Activated CD4-positive, alpha-beta memory T cell treated with anti-CD3 and anti-CD28 coated beads for 36 hours (primary cell): ENCODE measurements at regions not wholly inside any gene's neighbourhood (a gene's known extent, or its start where the extent isn't known, plus 50 kb on each side); places are given as distances from the start of the nearest gene placed in this dataset.
"Not testable (repeated sequence)": the region's sequence is repeated elsewhere in the genome, so short reads cannot be mapped to it uniquely, and the experiment has no call there.

ENCODE experiments used
- CTCF ChIA-PET: fragments of 350-600 bp; sonication (Branson Sonifier 250); formaldehyde crosslinking; loops from one replicate; lab custom pipeline; 2021; ENCODE audit warnings: antibody characterized with exemption, inconsistent platforms; lab: Charles Lee
- POLR2A ChIA-PET: fragments of 350-600 bp; sonication (Branson Sonifier 250); formaldehyde crosslinking; loops from one replicate; lab custom pipeline; 2021; ENCODE audit warnings: antibody characterized with exemption; lab: Charles Lee
- DNase-seq: peaks from one replicate; pipeline ENCODE4 v3.0.0-alpha.2; 2020
- H3K27ac Mint-ChIP-seq: one replicate; pipeline ENCODE4 v1.8.0; 2021; ENCODE audit warnings: mixed read lengths
- H3K27me3 Mint-ChIP-seq: one replicate; pipeline ENCODE4 v1.8.0; 2021; ENCODE audit warnings: mixed read lengths
- H3K36me3 Mint-ChIP-seq: one replicate; pipeline ENCODE4 v1.8.0; 2021; ENCODE audit warnings: mixed read lengths
- H3K4me1 Mint-ChIP-seq: one replicate; pipeline ENCODE4 v1.8.0; 2021; ENCODE audit warnings: low read depth, mixed read lengths
- H3K4me3 Mint-ChIP-seq: one replicate; pipeline ENCODE4 v1.8.0; 2021; ENCODE audit warnings: mild to moderate bottlenecking, mixed read lengths
- H3K9me3 Mint-ChIP-seq: one replicate; pipeline ENCODE4 v1.8.0; 2021; ENCODE audit warnings: mixed read lengths
- intact Hi-C: fragments of 100-400 bp; cut with micrococcal nuclease; formaldehyde crosslinking; loops from one replicate; pipeline ENCODE4 v1.15.1; 2023

DNA sequence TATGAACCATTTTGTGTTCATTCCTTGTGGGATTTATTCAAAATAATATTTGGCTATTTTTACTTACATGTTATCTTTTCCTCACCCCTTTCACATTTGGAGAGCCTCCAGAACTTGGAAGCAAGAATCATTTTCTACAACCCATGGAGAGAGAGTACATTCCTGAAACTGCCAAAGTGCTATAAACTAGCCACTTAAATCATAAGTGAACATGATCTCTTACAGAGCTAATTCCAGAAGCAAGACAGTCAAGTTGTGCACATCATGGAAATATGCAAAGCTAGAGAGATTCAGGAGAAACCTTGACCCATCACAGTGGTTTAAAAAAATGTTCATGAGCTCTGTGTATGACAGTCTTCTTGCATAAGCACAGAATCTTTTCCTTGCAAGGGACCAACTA is 883.6 kb upstream of the C9orf72 start:
- H3K4me3 Mint-ChIP-seq, result no peak overlapping the region
- no peaks in the 10 kb centered on the region for H3K36me3 Mint-ChIP-seq
- no peaks in the 10 kb centered on the region for H3K4me1 Mint-ChIP-seq
- no peaks in the 10 kb centered on the region for H3K27me3 Mint-ChIP-seq
- intact Hi-C loops, result no loop called here
- no peak overlapping the region for H3K27ac Mint-ChIP-seq
- ChIA-PET POLR2A (no interaction called here), CTCF (interaction anchor here (0.6 kb wide), 1 partner anchor 591 kb away, joined by 3 read pairs; no protein-coding TSS in a partner anchor)
- DNase-seq, result no peak
- no peaks in the 10 kb centered on the region for H3K9me3 Mint-ChIP-seq

DNA sequence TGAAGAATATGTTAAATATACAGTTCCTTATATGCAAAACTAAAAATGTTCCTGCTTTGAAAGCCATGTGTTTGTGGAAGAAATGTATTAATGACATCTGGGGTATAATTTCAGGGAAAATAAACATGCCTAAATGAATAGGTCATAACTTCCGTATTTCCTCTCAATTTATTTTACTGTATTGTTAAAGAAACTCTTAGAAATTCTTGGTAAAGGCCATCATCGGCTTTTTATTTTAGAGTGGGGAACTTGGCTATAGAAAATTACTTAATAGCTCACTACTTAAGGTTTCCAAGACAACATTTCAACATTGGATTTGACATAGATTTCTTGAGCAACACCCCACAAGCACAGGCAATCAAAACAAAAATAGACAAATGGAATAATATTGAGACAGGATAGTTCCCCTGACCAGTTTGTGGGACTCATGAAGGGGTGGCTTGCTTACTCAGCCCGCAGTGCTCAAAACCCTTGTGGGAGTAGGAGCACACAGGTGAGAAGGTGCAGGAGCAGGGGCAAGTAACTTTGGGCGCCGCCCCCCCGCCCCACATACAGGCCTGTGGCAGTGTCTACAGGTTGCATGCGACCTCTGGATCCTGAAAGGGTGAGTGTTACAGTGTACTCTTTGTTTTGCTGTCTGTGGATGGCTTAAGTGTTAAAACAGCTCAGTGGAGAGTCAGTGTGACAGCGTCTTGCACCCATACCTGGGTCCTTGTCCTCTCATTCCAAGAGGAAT is 891.4 kb upstream of the C9orf72 start:
- Mint-ChIP-seq H3K9me3 (peaks cover 12% of the 10 kb centered on the region), H3K36me3 (no peaks in the 10 kb centered on the region), H3K4me3 (no peak overlapping the region), H3K27ac (no peak overlapping the region), H3K4me1 (no peaks in the 10 kb centered on the region), H3K27me3 (no peaks in the 10 kb centered on the region)
- intact Hi-C loops, result no loop called here
- DNase-seq, result no peak
- CTCF ChIA-PET, result no interaction called here
- POLR2A ChIA-PET, result no interaction called here

DNA sequence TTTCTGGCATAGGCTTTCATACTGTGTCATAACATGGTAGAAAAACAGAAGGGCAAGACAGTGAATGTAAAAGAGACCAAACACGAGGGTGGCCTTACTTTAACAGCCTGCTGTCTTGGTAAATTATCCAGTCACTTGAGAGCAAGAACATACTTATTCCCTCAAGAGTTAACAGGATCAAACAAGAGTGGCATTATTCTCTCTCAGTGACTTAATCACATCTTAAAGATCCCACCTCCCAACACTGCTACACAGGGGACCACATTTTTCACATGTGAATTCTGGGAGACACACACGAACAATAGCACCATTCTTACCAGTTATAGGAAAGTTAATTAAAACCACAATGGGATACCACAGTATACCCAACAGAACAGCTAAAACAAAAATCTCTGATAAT is 898.0 kb upstream of the C9orf72 start:
- intact Hi-C loops, result no loop called here
- DNase-seq, result no peak
- Mint-ChIP-seq H3K36me3 (no peaks in the 10 kb centered on the region), H3K4me3 (no peak overlapping the region), H3K27ac (no peak overlapping the region), H3K9me3 (peaks cover 8% of the 10 kb centered on the region), H3K4me1 (no peaks in the 10 kb centered on the region), H3K27me3 (no peaks in the 10 kb centered on the region)
- POLR2A ChIA-PET, result no interaction called here
- CTCF ChIA-PET, result no interaction called here

DNA sequence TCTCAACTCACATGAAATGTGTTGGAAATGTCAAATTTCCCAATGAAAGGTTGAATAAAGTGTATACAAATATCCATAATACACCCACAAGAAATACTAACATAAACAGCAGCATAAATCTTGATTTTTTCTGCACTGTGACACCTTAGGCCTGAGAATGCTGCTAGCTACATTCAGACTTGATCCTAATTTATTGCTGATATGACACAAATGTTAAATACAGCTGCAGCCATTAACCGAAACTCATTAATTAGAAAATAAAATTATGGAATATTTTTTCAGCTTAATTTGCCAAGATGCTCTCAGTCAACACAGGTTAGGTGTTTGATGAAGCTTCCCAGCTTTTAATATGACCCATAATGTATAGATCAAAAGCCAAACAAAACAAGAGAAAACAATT is 914.3 kb upstream of the C9orf72 start:
- Mint-ChIP-seq H3K4me3 (no peak overlapping the region), H3K36me3 (no peaks in the 10 kb centered on the region), H3K27me3 (no peaks in the 10 kb centered on the region), H3K27ac (no peak overlapping the region), H3K9me3 (peaks cover 11% of the 10 kb centered on the region), H3K4me1 (no peaks in the 10 kb centered on the region)
- POLR2A ChIA-PET, result no interaction called here
- DNase-seq, result no peak
- intact Hi-C loops, result no loop called here
- CTCF ChIA-PET, result no interaction called here

DNA sequence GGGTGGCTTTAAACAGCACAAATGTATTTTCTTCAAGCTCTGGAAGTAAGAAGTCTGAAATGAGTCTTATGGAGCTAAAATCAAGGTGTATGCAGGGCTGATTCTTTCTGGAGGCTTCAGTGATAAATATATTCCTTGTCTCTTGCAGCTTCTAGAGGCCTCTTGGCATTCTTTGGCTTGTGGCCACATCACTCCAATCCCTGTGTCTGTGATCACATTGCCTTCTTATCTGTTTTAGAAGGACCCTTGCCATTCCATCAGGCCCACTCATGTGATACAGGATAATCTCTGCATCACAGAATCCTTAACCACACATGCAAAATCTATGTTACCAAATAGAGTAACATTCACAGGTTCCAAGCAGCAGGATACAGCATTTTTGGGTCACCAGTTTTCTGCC is 917.8 kb upstream of the C9orf72 start:
- H3K4me1 Mint-ChIP-seq, result no peaks in the 10 kb centered on the region
- POLR2A ChIA-PET, result no interaction called here
- H3K4me3 Mint-ChIP-seq, result no peak overlapping the region
- CTCF ChIA-PET, result no interaction called here
- H3K27ac Mint-ChIP-seq, result no peak overlapping the region
- no peaks in the 10 kb centered on the region for H3K36me3 Mint-ChIP-seq
- H3K9me3 Mint-ChIP-seq, result peaks cover 20% of the 10 kb centered on the region
- H3K27me3 Mint-ChIP-seq, result no peaks in the 10 kb centered on the region
- intact Hi-C loops, result no loop called here
- DNase-seq, result no peak

DNA sequence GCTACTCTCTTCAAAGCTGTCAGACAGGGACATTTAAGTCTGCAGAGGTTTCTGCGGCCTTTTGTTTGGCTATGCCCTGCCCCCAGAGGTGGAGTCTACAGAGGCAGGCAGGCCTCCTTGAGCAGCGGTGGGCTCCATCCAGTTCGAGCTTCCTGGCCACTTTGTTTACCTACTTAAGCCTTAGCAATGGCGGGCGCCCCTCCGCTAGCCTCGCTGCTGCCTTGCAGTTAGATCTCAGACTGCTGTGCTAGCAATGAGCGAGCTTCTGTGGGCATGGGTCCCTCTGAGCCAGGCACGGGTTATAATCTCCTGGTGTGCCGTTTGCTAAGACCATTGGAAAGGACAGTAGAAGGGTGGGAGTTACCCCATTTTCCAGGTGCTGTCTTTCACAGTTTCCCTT is 924.9 kb upstream of the C9orf72 start:
- H3K9me3 Mint-ChIP-seq, result peaks cover 17% of the 10 kb centered on the region
- POLR2A ChIA-PET, H3K4me1 Mint-ChIP-seq, DNase-seq, H3K27me3 Mint-ChIP-seq, H3K27ac Mint-ChIP-seq, H3K4me3 Mint-ChIP-seq, H3K36me3 Mint-ChIP-seq, intact Hi-C loops, CTCF ChIA-PET: not testable (repeated sequence)

DNA sequence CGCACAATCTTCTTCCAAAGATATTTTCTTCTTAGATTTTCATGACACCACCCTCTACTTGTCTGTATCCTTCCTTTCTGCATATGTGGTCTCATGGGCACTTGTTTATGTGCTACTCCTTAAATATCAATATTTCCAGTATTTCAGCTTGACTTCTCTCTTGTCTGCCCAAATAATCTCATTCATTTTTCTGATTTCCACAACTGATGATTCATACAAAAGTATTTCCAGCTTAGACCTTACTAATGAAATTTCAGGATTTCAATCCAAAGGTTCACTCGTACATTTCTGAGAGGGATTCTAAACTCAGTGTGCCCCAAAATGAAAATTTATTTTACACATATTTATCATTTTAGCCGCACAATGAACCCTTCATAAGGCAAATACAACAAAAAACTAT is 928.9 kb upstream of the C9orf72 start:
- Mint-ChIP-seq H3K4me3 (no peak overlapping the region), H3K36me3 (no peaks in the 10 kb centered on the region), H3K9me3 (peaks cover 2% of the 10 kb centered on the region), H3K27ac (no peak overlapping the region), H3K4me1 (no peaks in the 10 kb centered on the region), H3K27me3 (no peaks in the 10 kb centered on the region)
- intact Hi-C loops, result no loop called here
- ChIA-PET CTCF (no interaction called here), POLR2A (no interaction called here)
- DNase-seq, result no peak

DNA sequence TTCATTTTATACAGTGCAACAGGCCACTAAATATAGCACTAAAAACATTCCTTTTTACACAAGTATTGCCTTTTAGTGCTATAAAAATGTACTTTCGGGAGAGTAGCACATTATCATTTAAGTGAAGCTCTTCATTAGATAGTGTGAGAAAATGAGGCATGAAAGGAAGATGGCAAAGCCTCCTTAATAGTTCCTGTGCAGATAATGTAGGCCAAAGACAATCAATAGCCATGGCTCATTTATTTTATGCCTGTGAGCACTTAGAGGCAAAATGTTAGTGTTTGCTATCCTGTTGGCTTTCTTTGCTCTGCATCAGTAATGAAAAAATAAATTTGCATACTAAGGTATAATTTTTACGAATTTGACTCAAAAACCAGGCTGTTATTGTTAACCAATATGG is 929.5 kb upstream of the C9orf72 start:
- DNase-seq, result no peak
- ChIA-PET POLR2A (no interaction called here), CTCF (no interaction called here)
- no peaks in the 10 kb centered on the region for H3K27me3 Mint-ChIP-seq
- H3K9me3 Mint-ChIP-seq, result no peaks in the 10 kb centered on the region
- H3K4me1 Mint-ChIP-seq, result no peaks in the 10 kb centered on the region
- no peaks in the 10 kb centered on the region for H3K36me3 Mint-ChIP-seq
- no peak overlapping the region for H3K27ac Mint-ChIP-seq
- intact Hi-C loops, result no loop called here
- H3K4me3 Mint-ChIP-seq, result no peak overlapping the region

DNA sequence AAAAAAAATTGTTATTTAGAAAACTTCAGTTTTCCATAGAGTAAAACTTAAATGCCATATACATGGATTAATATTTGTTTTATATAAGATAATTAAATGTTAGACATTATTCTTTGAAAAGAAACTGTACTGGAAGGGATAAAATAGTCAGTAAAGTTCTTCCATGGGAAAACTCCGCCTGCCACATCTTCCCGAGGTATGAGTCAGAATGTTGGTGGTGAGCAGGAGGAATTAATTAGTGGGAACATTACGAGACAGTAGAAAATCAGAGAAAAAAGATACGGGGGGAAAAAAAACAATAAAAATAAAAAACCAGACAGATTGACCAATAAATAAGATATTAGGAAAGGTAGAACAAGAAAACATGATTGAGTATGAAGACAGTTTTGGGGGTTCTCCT is 930.3 kb upstream of the C9orf72 start:
- ChIA-PET CTCF (no interaction called here), POLR2A (no interaction called here)
- Mint-ChIP-seq H3K27me3 (no peaks in the 10 kb centered on the region), H3K36me3 (no peaks in the 10 kb centered on the region), H3K9me3 (no peaks in the 10 kb centered on the region), H3K4me1 (no peaks in the 10 kb centered on the region), H3K4me3 (no peak overlapping the region), H3K27ac (no peak overlapping the region)
- intact Hi-C loops, result no loop called here
- no peak for DNase-seq

DNA sequence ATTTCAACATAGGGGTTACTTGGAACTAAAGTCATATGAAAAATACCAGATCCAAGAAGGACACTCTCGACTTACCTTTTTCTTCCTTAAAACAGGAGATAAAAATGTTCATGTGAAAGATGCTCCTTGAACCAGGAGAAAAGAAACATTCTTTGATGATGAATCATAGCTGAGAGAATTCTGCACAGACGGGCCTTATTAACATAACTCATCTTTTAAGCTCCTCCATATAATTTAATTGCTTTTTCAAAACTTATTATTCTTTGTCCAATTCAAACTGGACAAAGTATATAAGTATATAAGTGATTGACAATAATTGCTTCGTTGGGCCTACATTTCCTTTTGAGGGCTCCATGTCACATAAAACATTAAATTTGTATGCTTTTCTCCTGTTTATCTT is 945.2 kb upstream of the C9orf72 start:
- Mint-ChIP-seq H3K27ac (no peak overlapping the region), H3K4me1 (no peaks in the 10 kb centered on the region), H3K4me3 (no peak overlapping the region), H3K27me3 (no peaks in the 10 kb centered on the region), H3K9me3 (peaks cover 11% of the 10 kb centered on the region), H3K36me3 (no peaks in the 10 kb centered on the region)
- intact Hi-C loops, result no loop called here
- DNase-seq, result no peak
- POLR2A ChIA-PET, result no interaction called here
- CTCF ChIA-PET, result no interaction called here

DNA sequence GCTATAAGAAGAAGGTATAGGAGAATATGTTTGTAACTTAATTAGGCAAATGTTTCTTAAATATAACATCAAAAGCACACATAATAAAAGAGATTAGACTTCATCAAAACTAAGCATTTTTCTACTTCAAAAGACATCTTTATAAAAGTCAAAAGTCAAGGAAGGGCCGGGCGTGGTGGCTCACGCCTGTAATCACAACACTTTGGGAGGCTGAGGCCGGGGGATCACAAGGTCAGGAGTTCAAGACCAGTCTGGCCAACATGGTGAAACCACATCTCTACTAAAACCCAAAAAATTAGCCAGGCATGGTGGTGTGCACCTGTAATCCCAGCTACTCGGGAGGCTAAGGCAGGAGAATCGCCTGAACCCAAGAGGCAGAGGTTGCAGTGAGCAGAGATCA is 951.0 kb upstream of the C9orf72 start:
- CTCF ChIA-PET, H3K4me3 Mint-ChIP-seq, intact Hi-C loops, POLR2A ChIA-PET, H3K27me3 Mint-ChIP-seq, H3K9me3 Mint-ChIP-seq, H3K36me3 Mint-ChIP-seq, H3K27ac Mint-ChIP-seq, DNase-seq, H3K4me1 Mint-ChIP-seq: not testable (repeated sequence)

DNA sequence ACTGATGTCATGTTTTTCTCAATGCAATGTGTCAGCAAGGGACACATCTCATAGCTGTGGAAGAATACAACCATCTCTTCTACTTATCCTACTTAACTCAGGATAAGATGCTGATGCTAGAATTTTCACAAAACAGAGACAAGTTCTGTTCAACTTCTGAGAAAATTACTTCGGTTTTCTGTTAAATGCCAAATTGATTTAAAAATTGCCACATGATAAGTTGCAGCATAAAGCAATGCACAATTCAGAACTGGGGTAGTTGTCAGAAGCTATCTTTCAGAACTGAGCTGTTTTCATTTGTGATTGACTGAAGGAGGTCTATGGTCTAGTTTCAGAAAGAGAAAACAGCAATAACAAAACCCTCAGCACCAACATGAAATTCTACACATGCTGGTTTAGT is 954.8 kb upstream of the C9orf72 start:
- Mint-ChIP-seq H3K27ac (no peak overlapping the region), H3K27me3 (no peaks in the 10 kb centered on the region), H3K4me1 (no peaks in the 10 kb centered on the region), H3K4me3 (no peak overlapping the region), H3K9me3 (peaks cover 6% of the 10 kb centered on the region), H3K36me3 (no peaks in the 10 kb centered on the region)
- no peak for DNase-seq
- intact Hi-C loops, result no loop called here
- ChIA-PET CTCF (no interaction called here), POLR2A (no interaction called here)

DNA sequence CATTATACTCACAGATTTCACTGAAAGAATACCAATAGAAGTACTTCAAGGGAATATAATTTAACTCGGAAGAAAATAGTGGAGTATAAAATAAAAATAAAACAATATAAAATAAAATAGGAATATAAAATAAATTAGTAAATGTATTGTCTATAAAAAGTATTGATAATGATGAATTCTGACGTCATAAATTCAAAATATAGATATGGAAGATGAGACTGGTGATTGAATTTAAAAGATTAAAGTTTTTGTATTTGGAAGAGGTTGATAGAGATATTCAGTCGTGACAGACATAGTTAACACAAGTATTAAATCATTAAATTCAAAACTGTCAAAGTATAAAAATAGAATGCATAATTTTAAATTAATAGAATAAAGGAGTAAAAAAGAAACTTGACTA is 964.9 kb upstream of the C9orf72 start:
- H3K27me3 Mint-ChIP-seq, result no peaks in the 10 kb centered on the region

More for the DNA sequence above, 964.9 kb upstream of the C9orf72 start:
- no peaks in the 10 kb centered on the region for H3K9me3 Mint-ChIP-seq
- intact Hi-C loops, result no loop called here
- DNase-seq, result no peak
- H3K4me3 Mint-ChIP-seq, result no peak overlapping the region
- no peak overlapping the region for H3K27ac Mint-ChIP-seq
- ChIA-PET CTCF (no interaction called here), POLR2A (no interaction called here)
- H3K4me1 Mint-ChIP-seq, result no peaks in the 10 kb centered on the region
- H3K36me3 Mint-ChIP-seq, result no peaks in the 10 kb centered on the region
